Caco-2 (cell line): ENCODE measurements at regions not wholly inside any gene's neighbourhood (a gene's known extent, or its start where the extent isn't known, plus 50 kb on each side); places are given as distances from the start of the nearest gene placed in this dataset.

Experiments
- BruUV-seq: library from RNA; stranded (reverse); fragments of 400-500 nt; replicated peaks from 2 replicates; lab custom pipeline; 2021; lab: Mats Ljungman, UMichigan
- CTCF ChIA-PET: fragments of 300-600 bp; sonication (Branson Sonifier 250); formaldehyde crosslinking; loops from one replicate; lab custom pipeline; 2022; ENCODE audit warnings: antibody characterized with exemption; lab: Charles Lee
- POLR2A ChIA-PET: fragments of 300-600 bp; sonication (Branson Sonifier 250); formaldehyde crosslinking; loops from one replicate; lab custom pipeline; 2022; ENCODE audit warnings: antibody characterized with exemption; lab: Charles Lee
- DNase-seq, 2 experiments: peaks; one replicate each; pipeline versions ENCODE4 v3.0.0 to v3.0.0-alpha.2; 2020 to 2022
- H3K27me3 ChIP-seq: replicated peaks from 2 replicates; pipeline ENCODE4 v1.6.0; 2011; ENCODE audit warnings: low read length; ENCODE audit not compliant: control insufficient read depth, insufficient read depth
- H3K36me3 ChIP-seq: 2 replicates; pipeline ENCODE4 v1.5.1; 2011; ENCODE audit warnings: low read length; ENCODE audit not compliant: control insufficient read depth, insufficient read depth
- H3K4me1 ChIP-seq: fragments of 250-450 bp; sonication (Bioruptor Pico); 2 replicates; pipeline ENCODE4 v1.5.1; 2020; ENCODE audit warnings: mild to moderate bottlenecking
- H3K4me3 ChIP-seq: 2 replicates; pipeline ENCODE4 v1.5.1; 2011; ENCODE audit warnings: low read depth, mild to moderate bottlenecking, control low read depth, low read length
- H3K9me3 ChIP-seq: fragments of 250-450 bp; sonication (Bioruptor Pico); 2 replicates; pipeline ENCODE4 v1.5.1; 2020; ENCODE audit warnings: mild to moderate bottlenecking, moderate library complexity
- H3K27ac Mint-ChIP-seq: one replicate; pipeline ENCODE4 v1.8.0; 2022; ENCODE audit warnings: mixed read lengths; ENCODE audit not compliant: unreplicated experiment
- H3K27me3 Mint-ChIP-seq: one replicate; pipeline ENCODE4 v1.8.0; 2022; ENCODE audit warnings: mixed read lengths; ENCODE audit not compliant: insufficient read depth, unreplicated experiment
- H3K36me3 Mint-ChIP-seq: one replicate; pipeline ENCODE4 v1.8.0; 2022; ENCODE audit warnings: mild to moderate bottlenecking, mixed read lengths; ENCODE audit not compliant: insufficient read depth, unreplicated experiment
- H3K4me1 Mint-ChIP-seq: one replicate; pipeline ENCODE4 v1.8.0; 2022; ENCODE audit warnings: low read depth, mixed read lengths; ENCODE audit not compliant: unreplicated experiment
- H3K4me3 Mint-ChIP-seq: one replicate; pipeline ENCODE4 v1.8.0; 2022; ENCODE audit warnings: mild to moderate bottlenecking, moderate library complexity, mixed read lengths; ENCODE audit not compliant: unreplicated experiment
- H3K9me3 Mint-ChIP-seq: one replicate; pipeline ENCODE4 v1.8.0; 2022; ENCODE audit warnings: mixed read lengths; ENCODE audit not compliant: unreplicated experiment
- intact Hi-C: fragments of 100-400 bp; cut with micrococcal nuclease; formaldehyde crosslinking; loops from one replicate; pipeline ENCODE4 v1.10.0; 2022; ENCODE audit not compliant: unreplicated experiment
- TF ChIP-seq, protein P1 (sequence below), 2 experiments: fragments of 200-600 bp in 1 of 2; IDR thresholded peaks; 1 replicate in 1 of 2; 2 replicates in 1 of 2; pipeline versions ENCODE4 v1.5.1 to v1.8.0; 2011 to 2022; ENCODE audit warnings: antibody characterized with exemption in 1 of 2, control low read depth in 1 of 2, inconsistent platforms in 1 of 2, low read depth in 1 of 2, low read length in 1 of 2, mild to moderate bottlenecking in 1 of 2, moderate library complexity in 1 of 2; ENCODE audit not compliant: insufficient read depth in 1 of 2, severe bottlenecking in 1 of 2, unreplicated experiment in 1 of 2

GRCh38 chr2:104027321-104027720 is 826.6 kb upstream of the POU3F3 start:
- Mint-ChIP-seq H3K9me3 (no peaks in the 10 kb centered on the region), H3K36me3 (no peaks in the 10 kb centered on the region), H3K4me1 (no peaks in the 10 kb centered on the region), H3K27me3 (peaks cover 13% of the 10 kb centered on the region), H3K4me3 (no peak overlapping the region), H3K27ac (no peak overlapping the region)
- no peaks in the 10 kb centered on the region for H3K36me3 ChIP-seq
- POLR2A ChIA-PET: no interaction called here
- H3K4me3 ChIP-seq: no peak overlapping the region
- TF ChIP-seq, protein P1, sequence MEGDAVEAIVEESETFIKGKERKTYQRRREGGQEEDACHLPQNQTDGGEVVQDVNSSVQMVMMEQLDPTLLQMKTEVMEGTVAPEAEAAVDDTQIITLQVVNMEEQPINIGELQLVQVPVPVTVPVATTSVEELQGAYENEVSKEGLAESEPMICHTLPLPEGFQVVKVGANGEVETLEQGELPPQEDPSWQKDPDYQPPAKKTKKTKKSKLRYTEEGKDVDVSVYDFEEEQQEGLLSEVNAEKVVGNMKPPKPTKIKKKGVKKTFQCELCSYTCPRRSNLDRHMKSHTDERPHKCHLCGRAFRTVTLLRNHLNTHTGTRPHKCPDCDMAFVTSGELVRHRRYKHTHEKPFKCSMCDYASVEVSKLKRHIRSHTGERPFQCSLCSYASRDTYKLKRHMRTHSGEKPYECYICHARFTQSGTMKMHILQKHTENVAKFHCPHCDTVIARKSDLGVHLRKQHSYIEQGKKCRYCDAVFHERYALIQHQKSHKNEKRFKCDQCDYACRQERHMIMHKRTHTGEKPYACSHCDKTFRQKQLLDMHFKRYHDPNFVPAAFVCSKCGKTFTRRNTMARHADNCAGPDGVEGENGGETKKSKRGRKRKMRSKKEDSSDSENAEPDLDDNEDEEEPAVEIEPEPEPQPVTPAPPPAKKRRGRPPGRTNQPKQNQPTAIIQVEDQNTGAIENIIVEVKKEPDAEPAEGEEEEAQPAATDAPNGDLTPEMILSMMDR (IDR thresholded peaks at IDR 0.05; ENCODE audit: insufficient read depth in 1 of 2, low read depth in 1 of 2, low read length in 1 of 2, severe bottlenecking in 1 of 2, unreplicated experiment in 1 of 2): no peak
- CTCF ChIA-PET: no interaction called here
- H3K27me3 ChIP-seq: peaks cover 2% of the 10 kb centered on the region; the same call in 1 of the 2 replicates
- no peak for DNase-seq
- intact Hi-C loops: no loop called here
- BruUV-seq: no TSS peak
- H3K4me1 ChIP-seq: no peaks in the 10 kb centered on the region
- H3K9me3 ChIP-seq: no peaks in the 10 kb centered on the region

DNA sequence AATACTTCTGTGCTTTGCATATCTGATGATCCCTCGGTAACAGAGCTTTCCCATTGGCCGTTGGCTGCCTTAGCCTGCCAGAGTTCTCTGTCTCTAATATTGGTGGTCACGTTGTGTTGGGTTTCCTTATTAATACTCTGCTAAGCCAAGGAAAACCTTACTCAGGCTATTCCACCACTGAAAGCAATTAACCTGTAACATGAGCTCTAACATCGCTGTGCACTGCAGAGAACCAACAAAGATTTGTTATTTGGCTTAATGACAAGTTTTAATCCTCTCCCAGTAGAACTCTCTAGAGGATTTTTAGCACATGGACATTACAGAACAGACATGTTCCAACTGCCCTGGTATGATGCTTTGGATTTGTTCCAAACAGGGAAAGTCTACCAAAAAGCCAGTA is 825.9 kb upstream of the POU3F3 start:
- H3K36me3 ChIP-seq: no peaks in the 10 kb centered on the region
- TF ChIP-seq, protein P1 (IDR thresholded peaks at IDR 0.05; ENCODE audit: insufficient read depth in 1 of 2, low read depth in 1 of 2, low read length in 1 of 2, severe bottlenecking in 1 of 2, unreplicated experiment in 1 of 2): no peak
- Mint-ChIP-seq H3K27me3 (peaks cover 13% of the 10 kb centered on the region), H3K9me3 (no peaks in the 10 kb centered on the region), H3K27ac (no peak overlapping the region), H3K4me1 (no peaks in the 10 kb centered on the region), H3K4me3 (no peak overlapping the region), H3K36me3 (no peaks in the 10 kb centered on the region)
- no peaks in the 10 kb centered on the region for H3K4me1 ChIP-seq
- POLR2A ChIA-PET: no interaction called here
- intact Hi-C loops: no loop called here
- no TSS peak for BruUV-seq
- no peak overlapping the region for H3K4me3 ChIP-seq
- H3K27me3 ChIP-seq: peaks cover 2% of the 10 kb centered on the region; the same call in 1 of the 2 replicates
- no peak for DNase-seq
- H3K9me3 ChIP-seq: no peaks in the 10 kb centered on the region
- CTCF ChIA-PET: no interaction called here

- intact Hi-C loops: loop anchor here (1.0 to 5.0 kb wide), 2 partner anchors 379 to 489 kb away; no protein-coding TSS in a partner anchor
- no TSS peak for BruUV-seq
- Histone ChIP-seq H3K9me3 (no peaks in the 10 kb centered on the region), H3K36me3 (no peaks in the 10 kb centered on the region), H3K4me3 (no peak overlapping the region), H3K27me3 (no peaks in the 10 kb centered on the region), H3K4me1 (no peaks in the 10 kb centered on the region)
- CTCF ChIA-PET: no interaction called here
- H3K4me3 Mint-ChIP-seq: no peak overlapping the region
- DNase-seq: peak in 1 of 2 experiments; percentile 22
- peaks cover 5% of the 10 kb centered on the region for H3K27me3 Mint-ChIP-seq
- POLR2A ChIA-PET: no interaction called here
- H3K4me1 Mint-ChIP-seq: no peaks in the 10 kb centered on the region
- H3K9me3 Mint-ChIP-seq: no peaks in the 10 kb centered on the region
- TF ChIP-seq, protein P1 (IDR thresholded peaks at IDR 0.05; ENCODE audit: insufficient read depth in 1 of 2, low read depth in 1 of 2, low read length in 1 of 2, severe bottlenecking in 1 of 2, unreplicated experiment in 1 of 2): peak; percentile 24 to 47
- no peaks in the 10 kb centered on the region for H3K36me3 Mint-ChIP-seq
- H3K27ac Mint-ChIP-seq: no peak overlapping the region
These were observed 820.5 kb upstream of the POU3F3 start for GRCh38 chr2:104033399-104033798.
